Limb (tissue), 2 donors: ENCODE measurements at regions not wholly inside any gene's neighbourhood (a gene's known extent, or its start where the extent isn't known, plus 50 kb on each side); places are given as distances from the start of the nearest gene placed in this dataset.
"Not testable (repeated sequence)": the region's sequence is repeated elsewhere in the genome, so short reads cannot be mapped to it uniquely, and the experiment has no call there.

Experiments
- DNase-seq, 2 donors: peaks; one replicate each; pipeline ENCODE4 v3.0.0-alpha.2; 2016; ENCODE audit errors: extremely low spot score in 2 of 2

DNA sequence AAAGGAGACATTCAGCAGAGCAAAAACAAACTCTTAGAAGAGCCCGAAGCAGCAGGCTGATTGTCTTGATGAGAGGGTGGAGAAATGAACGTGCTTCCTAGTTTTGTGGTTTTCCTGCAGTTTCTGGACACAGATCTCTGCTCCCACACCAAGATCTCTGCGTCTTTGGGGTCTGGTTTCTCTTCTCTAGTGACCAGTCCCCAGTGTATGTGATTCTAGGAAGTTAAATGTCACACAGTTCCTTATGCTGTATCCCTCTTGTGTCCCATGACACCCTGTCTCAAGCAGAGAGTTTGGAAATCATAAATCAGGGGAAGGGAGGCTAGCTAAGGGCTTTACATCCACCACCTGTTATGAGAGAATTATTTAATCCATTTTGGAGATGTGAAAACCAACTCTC, 55.4 kb upstream of the KLF14 start:
- DNase-seq = no peak

DNA sequence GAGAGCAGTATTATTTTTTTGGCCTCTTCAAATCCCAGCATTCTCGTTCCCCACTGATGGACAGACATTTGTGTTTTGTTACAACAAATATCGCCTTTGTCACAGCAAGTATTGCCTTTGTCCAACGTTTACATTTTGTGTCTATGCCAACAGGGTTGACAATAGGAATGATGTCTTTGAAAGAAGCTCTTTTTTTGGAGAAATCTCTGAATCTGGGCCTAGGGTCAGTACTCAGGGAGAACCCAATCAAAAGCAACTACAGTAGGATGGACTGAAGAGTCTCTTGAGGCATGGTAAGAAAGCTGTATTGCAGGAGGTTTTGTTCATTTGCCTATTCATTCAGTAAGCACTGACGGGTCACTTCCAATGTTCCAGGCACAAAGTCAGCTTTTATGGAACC, 57.7 kb upstream of the KLF14 start:
- DNase-seq = no peak

DNA sequence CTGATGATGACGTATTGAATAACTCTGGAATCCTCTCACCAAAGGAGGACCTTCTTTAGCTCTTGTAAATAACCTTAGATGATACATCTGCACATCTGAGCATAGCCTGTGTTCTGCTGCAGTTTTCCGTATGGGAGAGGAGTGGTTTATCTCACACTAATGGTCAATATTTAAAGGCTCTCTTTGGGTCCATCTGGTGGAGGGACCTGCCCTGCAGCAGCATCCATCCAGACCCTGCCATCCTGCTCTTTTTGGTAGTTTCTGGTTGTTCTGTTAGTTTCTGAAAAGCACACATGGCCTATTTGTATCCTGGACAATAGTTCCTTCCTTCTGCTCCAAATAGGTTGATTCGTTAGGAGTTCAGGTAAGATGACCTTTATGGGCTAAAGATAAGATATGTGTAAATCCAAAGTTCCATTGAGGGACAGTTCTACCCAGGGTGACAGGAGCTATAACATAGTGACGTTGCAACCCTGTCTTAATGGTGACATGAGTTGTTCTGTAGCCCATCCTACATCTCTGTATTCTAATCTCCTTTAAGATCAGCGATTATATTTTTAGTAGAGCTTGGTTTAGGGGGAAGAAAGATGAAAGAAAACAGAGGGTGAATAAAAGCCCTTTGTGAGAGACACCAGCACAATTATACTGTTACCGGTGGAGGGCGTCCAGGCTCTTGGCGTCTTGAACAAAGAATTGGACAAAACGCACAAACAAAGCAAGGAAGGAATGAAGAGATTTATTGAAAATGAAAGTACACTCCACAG, 60.0 kb upstream of the KLF14 start:
- DNase-seq = no peak

DNA sequence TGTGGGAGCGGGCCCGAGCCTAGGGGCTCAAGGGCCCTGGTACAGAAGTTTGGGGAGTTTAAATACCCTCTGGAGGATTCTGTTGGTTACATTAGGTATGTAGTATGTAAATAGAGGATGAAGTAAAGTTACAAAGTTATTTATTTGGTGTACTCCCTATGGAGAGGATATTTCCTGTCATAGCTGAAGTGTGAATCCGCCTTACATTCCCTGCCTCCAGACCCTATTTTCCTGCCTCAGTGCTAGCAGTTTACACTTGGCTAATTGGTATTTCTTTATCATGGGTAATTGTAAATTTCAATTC, 60.6 kb upstream of the KLF14 start:
- DNase-seq = no peak

DNA sequence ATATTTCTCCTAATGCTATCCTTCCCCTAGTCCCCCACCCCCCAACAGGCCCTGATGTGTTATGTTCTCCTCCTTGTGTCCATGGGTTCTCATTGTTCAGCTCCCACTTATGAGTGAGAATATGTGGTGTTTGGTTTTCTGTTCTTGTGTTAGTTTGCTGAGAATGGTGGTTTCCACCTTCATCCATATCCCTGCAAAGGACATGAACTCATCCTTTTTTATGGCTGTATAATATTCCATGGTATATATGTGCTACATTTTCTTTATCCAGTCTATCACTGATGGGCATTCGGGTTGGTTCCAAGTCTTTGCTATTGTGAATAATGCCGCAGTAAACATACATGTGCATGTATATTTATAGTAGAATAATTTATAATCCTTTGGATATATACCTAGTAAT, 62.4 kb upstream of the KLF14 start:
- not testable (repeated sequence) for DNase-seq

DNA sequence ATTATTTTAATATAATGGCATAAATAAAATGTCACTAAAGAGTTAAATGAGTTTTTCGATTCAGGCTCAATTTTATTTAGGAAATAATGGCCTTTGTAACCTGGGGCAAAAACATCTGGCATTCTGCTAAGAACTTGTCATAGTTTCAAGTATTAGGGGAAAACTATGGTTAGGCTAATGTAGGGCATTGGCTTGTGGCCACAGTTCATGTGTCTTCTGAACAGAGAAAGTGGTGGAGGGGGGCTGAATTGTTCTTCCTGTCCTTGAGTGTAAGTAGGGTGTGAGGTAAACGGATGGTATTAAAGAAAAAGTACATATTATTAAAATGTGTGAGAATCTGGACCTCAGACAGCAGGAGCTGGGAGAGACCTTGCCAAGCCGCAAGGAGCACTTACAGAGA, 69.1 kb upstream of the KLF14 start:
- no peak for DNase-seq

DNA sequence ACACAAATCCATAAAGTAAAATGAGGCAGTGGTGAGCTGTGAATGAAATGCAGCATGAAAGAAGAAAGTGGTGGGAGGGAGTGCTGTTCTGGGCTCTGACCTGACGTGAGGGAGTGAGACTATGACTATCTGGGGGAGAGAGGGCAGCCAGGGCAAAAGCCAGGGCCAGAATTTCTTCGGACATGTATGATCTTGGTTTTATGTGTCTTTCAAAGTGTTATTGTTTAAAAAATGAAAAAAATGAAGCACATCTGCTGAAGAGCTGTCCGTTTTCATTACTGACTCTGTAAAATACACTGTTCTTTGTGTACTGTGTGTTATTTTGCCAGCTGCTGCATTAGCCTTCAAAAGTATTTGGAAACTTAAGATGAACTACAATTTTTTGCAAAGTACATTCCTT, 70.2 kb upstream of the KLF14 start:
- DNase-seq = peak in 1 of 2 donors; percentile 31

DNA sequence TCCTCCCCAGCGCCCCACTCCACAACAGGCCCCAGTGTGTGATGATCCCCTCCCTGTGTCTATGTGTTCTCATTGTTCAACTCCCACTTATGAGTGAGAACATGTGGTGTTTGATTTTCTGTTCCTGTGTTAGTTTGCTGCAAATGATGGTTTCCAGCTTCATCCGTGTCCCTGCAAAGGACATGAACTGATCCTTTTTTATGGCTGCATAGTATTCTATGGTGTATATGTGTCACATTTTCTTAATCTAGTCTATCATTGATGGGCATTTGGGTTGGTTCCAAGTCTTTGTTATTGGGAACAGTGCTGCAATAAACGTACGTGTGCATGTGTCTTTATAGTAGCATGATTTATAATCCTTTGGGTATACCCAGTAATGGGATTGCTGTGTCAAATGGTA, 78.8 kb upstream of the KLF14 start:
- not testable (repeated sequence) for DNase-seq

DNA sequence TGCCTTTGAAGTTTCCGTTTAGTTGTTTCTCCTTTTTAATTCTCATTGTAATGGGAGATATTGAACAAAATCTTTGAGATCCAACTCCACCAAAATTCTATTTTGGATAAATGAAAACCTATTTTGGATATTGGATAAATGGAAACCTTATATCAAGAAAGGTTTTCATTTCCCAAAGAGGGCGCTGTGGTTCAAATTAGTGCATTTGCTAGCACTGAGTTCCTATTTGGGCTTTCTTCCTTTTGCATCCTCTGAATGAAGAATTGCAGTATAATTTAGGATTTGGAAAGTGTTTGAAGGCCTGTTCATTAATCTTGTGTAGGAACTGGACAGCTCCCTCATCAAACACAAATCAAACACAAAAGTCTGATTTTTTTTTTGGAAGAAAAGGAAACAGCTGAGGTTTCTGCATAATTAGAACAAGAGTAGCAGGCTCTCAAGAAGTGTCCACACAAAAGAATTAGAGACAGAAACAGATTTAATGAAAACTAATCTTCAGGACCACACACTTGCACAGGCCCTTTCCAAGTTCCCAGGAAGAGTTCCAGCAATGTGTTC, 80.8 kb upstream of the KLF14 start:
- DNase-seq = no peak

DNA sequence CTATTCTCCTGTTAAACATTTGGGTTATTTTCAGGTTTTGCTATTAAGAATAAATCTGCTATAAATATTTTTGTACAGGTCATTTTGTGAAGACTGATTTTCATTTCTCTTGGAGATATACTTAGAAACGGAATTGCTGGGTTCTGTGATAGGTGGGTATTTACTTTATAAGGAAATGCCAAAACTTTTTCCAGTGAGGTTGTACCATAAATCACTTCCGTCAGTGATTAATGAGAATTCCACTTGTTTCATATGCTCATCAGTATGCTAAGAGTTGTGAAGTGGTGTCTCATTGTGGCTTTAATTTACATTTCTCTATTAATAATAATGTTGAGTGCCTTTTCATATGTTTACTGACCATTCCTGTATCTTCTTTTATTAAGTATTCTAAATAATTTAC, 84.0 kb upstream of the KLF14 start:
- DNase-seq = no peak

DNA sequence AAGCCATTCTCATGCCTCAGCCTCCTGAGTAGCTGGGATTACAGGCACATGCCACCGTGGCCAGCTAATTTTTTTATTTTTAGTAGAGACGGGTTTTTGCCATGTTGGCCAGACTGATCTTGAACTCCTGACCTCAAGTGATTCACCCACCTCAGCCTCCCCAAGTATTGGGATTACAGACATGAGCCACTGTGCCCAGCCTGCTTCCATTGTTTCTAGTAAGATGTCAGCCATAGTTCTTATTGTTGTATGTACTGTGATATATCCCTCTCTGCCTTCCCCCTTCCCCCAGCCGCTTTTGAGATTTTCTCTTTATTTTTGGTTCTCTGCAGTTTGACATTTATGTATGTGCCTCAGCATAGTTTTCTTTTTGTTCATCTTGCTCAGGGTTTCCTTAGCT, 87.9 kb upstream of the KLF14 start:
- no peak for DNase-seq

DNA sequence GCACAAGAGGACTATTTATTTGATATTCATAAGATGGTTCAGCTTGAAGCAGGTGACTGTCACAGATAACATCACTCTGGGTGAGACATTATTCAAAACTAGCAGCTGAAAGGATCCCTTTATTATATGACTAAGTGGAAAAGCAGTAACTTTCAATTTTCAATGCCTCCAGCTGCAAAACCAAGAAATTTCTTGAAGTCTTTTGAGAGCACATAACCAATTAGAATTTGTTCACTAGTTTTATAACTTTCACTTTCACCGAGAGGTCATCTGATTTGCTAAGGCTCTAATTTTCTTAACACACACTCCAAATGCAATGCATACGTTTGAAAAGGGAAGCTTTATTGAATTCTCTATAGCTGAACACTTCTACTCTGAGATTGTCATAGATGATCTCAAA, 88.6 kb upstream of the KLF14 start:
- no peak for DNase-seq

DNA sequence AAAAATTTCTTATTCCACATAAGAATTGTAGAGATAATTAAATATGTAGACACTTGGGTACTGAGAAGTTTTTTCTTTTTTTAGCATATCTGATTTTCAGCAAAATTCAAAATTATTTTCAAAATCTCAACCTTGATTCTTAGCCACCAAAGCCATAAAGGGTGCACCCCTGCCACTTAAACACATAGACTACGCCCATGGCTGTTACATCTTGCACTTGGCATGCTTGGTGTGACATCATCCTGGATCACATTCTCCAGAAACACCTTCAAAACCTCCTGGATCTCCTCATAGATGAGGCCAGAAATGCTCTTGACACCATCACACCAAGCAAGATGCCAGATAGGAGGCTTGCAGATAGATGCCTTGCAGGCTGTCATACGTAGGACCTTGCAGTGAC, 89.1 kb upstream of the KLF14 start:
- no peak for DNase-seq

DNA sequence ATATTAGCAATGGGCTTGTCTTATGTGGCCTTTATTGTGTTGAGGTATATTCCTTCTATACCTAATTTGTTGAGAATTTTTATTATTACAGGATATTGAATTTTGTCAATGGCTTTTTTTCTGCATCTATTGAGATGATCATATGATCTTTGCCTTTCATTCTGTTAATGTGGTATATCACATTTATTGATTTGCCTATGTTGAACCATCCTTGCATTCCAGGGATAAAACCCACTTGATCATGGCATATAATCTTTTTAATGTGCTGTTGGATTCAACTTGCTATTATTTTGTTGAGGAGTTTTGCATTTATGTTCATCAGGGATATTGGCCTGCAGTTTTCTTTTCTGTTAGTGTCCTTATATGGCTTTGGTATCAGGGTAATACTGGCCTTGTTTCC, 91.8 kb upstream of the KLF14 start:
- no peak for DNase-seq

DNA sequence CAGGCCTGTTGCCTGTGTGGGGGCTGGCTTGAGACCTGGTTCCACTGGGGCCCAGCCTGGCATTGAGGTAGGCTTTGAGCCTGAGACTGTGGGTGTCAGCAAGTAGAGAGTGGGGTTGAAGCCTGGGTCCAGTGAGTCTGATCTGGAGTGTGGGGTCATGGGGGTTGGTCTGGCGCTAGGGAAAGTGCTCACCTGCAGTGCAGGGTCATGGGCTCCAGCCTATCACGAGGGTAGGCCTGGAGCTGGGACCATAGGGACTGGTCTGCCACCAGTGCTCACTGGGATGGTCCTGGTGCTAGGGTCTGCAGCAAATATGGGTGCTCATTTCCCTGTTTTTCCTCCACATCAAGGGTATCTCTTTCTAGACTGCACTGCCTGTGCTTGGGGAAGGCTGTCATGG, 95.4 kb upstream of the KLF14 start:
- DNase-seq = no peak

DNA sequence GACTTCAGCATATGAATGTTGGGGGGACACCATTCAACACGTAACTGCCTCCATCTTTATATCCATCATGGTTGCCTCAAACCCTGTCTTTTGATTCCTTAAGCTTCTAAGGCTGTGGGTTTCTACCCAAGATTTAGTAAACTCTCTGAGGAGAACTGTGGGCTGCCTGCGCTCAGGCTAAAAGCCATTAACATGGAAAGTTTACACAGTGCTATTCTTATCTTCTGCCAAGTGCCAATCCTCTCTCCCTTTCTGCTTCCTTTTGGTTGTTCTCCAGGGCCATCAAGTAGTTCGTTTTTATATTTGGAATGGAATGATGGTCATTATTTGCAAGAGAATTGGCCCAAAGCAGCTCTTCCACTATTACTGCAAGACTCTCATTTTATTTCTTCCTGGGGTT, 97.3 kb upstream of the KLF14 start:
- no peak for DNase-seq

DNA sequence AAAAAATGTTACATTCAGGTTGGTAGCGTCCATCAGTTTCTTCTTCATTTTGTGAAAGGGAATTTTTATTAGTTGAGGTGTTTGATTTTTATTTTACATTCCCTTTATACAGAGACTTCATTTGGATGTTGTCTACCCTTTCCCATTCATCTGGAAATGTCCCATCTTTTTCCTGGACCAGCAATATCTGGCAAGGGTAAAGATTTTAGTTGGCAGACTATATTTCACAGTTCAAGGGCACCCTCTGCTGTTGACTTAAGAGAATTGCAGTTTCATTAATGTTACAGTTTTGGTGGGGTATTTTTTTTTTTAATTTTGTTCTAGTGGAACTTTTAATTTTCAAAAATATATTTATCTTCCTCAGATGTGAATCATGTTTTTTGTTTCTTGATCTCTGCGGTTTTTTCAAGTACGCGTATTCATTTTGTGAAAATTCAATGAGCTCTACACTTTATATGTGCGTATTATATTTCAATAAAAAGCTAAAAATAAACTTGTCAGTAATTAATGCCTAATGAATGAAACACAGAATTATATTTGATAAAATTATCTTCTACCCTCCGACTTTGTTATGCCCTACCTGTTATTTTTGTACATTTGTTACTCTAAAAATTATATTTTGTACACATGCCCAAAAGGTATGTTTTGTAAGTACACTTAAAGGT, 97.9 kb upstream of the KLF14 start:
- DNase-seq = peak in 1 of 2 donors; percentile 64

DNA sequence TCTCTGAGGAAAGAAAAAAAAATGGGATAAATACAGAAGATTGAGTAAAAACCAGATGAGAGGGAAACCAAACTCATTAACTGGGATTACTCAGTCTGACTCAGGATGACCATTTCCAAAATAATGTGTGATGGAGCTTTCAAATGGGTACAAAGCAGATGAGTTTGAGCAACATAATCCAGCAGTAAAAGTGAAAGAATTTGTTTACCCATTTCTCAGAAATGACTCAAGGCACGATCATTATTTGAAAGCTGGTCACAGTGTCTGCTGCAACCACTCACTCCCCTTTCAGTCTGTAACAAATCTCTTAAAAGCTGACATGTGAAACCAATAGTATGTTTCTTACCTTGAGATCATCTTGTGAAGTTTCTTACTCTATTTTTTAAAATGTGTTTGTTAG, 104.7 kb upstream of the KLF14 start:
- DNase-seq = no peak

DNA sequence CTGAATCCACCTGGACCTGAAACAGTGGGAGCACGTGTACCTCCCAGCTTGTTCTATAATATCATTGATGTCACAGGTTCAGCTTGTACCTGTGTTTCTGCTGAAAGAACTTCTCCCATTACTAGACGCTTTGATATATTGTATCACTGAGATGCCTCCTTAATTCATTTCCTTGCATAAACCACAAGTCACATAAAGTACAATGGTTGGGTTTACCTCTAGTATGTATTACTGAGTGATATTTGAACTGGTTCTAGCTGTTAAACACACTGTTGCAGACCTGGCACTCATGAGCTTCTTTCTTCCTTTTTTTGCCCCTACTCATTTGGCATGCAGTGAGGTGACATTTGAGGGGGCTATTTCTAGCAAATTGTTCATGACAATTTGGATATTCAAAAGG, 106.6 kb upstream of the KLF14 start:
- no peak for DNase-seq

DNA sequence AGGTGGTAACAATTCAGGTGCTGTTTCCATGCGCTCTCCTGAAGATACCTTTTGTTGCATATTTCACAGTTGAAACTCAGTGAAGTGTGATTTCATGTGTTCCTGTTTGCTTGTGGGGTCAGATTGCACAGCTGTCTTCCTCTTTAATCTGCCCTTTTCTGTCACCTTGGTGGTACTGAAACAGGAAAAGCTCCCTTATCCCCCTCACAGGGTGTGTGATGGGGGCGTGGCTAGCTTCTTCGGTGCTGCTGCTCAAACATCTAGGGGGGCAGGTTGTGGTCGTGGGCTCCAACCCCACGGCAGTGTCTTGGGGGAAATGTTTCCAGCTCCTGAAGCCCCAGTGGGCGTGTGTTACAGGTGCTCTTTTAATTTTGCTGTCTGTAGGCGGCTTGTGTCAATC, 107.4 kb upstream of the KLF14 start:
- no peak for DNase-seq

DNA sequence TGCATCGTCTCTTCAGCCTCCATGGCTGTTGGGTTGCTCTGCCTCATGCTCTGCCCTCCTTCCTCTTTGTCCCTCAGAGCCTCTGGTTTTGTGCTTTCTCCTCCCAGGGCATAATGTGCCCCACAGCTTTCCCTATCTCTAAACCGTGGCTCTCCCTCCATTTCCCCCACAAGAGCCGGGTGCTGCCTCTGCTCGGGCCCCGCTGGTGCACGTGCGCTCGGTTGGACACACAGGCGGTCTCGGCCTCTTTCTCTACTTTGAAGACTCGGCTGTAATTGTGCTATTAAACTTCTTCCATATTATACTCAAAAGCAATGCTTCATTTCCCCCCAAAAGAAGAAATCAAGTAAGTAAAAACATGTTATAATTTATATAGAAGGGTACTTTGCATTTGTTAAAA, 109.7 kb upstream of the KLF14 start:
- DNase-seq = no peak

DNA sequence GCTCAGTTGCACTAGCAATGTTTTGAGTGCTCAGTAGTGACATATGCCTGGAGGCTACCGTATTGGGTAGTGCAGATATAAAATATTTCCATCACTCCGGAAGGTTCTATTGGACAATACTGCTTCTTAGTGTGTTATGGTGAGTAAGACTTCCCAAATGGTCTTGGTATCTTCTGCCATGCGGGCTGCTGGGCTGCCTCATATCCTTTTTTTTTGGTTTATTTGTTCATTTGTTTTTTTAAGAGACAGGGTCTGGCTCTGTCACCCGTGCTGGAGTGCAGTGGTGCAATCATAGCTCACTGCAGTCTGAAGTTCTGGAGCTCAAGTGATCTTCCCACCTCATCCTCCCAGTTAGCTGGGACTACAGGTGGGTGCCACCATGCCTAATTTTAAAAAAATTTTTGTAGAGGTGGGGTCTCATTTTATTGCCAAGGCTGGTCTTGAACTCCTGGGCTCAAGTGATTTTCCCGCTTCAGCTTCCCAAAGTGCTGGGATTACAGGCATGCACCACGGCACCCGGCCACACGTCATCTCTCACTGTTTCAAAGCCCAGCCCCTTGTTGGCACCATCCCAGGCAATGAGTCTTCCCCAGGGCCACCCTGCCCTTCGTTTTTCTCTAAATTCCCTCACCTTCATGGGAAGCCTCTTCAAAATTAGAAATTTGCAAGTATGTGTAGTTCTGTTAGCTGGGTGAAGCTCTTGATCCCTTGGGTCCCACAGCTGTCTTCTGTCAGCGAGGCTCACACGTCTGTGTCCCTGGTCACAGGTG, 111.0 kb upstream of the KLF14 start:
- DNase-seq = no peak
